Astrocyte of the cerebellum (primary cell): ENCODE measurements at regions not wholly inside any gene's neighbourhood (a gene's known extent, or its start where the extent isn't known, plus 50 kb on each side); places are given as distances from the start of the nearest gene placed in this dataset.
A peak's percentile ranks its signal among the peaks of the same experiment; 100 is the strongest.

Experiments used
- DNase-seq: peaks from one replicate; pipeline ENCODE4 v3.0.0-alpha.2; 2011; ENCODE audit warnings: low read depth
- H3K4me3 ChIP-seq: 2 replicates; pipeline ENCODE4 v1.5.1; 2011; ENCODE audit warnings: mild to moderate bottlenecking, low read depth, low read length, moderate library complexity
- in situ Hi-C: cut with HindIII; loops from 2 replicates; pipeline ENCODE4 v1.10.0; 2017; ENCODE audit warnings: low sequenced_read_pairs
- TF ChIP-seq, protein P1 (sequence below): IDR thresholded peaks from 2 replicates; pipeline ENCODE4 v1.5.1; 2012; ENCODE audit warnings: low read length, low read depth, moderate library complexity, mild to moderate bottlenecking; ENCODE audit errors: missing control alignments

- no peak for DNase-seq
- in situ Hi-C loops, result loop anchor here (10.0 kb wide), 1 partner anchor 47 kb away; no protein-coding TSS in a partner anchor
- H3K4me3 ChIP-seq, result no peak overlapping the region
- TF ChIP-seq, protein P1, sequence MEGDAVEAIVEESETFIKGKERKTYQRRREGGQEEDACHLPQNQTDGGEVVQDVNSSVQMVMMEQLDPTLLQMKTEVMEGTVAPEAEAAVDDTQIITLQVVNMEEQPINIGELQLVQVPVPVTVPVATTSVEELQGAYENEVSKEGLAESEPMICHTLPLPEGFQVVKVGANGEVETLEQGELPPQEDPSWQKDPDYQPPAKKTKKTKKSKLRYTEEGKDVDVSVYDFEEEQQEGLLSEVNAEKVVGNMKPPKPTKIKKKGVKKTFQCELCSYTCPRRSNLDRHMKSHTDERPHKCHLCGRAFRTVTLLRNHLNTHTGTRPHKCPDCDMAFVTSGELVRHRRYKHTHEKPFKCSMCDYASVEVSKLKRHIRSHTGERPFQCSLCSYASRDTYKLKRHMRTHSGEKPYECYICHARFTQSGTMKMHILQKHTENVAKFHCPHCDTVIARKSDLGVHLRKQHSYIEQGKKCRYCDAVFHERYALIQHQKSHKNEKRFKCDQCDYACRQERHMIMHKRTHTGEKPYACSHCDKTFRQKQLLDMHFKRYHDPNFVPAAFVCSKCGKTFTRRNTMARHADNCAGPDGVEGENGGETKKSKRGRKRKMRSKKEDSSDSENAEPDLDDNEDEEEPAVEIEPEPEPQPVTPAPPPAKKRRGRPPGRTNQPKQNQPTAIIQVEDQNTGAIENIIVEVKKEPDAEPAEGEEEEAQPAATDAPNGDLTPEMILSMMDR, result no peak
These were observed 856.8 kb upstream of the ACVR2A start for GRCh38 chr2:146987996-146988395.

DNA sequence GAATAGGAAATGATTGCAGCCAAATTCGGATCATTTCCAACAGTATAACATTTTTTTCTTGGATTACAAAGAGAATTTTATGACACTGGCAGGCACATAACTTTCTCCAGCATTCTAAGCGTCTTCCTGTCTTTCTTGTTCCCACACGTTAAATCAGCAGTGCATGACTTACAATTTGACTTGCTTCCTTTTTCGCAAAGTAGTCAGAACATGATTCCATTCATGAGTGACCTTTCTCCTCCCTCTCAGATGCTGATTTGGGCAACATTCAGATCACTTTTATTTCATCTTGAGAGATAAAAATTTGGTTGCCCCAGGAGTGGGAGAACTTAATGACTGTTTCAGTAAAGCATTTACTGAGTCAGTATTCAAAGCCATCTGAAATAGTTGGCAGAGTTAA, 858.7 kb upstream of the ACVR2A start:
- no peak for DNase-seq
- in situ Hi-C loops, result loop anchor here (10.0 kb wide), 1 partner anchor 49 kb away; no protein-coding TSS in a partner anchor
- no peak overlapping the region for H3K4me3 ChIP-seq
- TF ChIP-seq, protein P1, result no peak

- H3K4me3 ChIP-seq, result no peak overlapping the region
- DNase-seq, result no peak
- TF ChIP-seq, protein P1, result no peak
- in situ Hi-C loops, result loop anchor here (10.0 kb wide), 1 partner anchor 49 kb away; no protein-coding TSS in a partner anchor
These were observed 859.1 kb upstream of the ACVR2A start for GRCh38 chr2:146985753-146986152.

- in situ Hi-C loops, result loop anchor here (10.0 kb wide), 1 partner anchor 51 kb away; no protein-coding TSS in a partner anchor
- DNase-seq, result no peak
- TF ChIP-seq, protein P1, result no peak
- no peak overlapping the region for H3K4me3 ChIP-seq
These were observed 860.8 kb upstream of the ACVR2A start for GRCh38 chr2:146984014-146984413.

- TF ChIP-seq, protein P1, result no peak
- in situ Hi-C loops, result loop anchor here (10.0 kb wide), 1 partner anchor 52 kb away; no protein-coding TSS in a partner anchor
- no peak overlapping the region for H3K4me3 ChIP-seq
- DNase-seq, result peak; percentile 75
These were observed 862.4 kb upstream of the ACVR2A start for GRCh38 chr2:146982393-146982846.

- in situ Hi-C loops, result loop anchor here (10.0 kb wide), 1 partner anchor 53 kb away; no protein-coding TSS in a partner anchor
- DNase-seq, result no peak
- no peak overlapping the region for H3K4me3 ChIP-seq
- TF ChIP-seq, protein P1, result no peak
These were observed 862.9 kb upstream of the ACVR2A start for GRCh38 chr2:146981921-146982320.

DNA sequence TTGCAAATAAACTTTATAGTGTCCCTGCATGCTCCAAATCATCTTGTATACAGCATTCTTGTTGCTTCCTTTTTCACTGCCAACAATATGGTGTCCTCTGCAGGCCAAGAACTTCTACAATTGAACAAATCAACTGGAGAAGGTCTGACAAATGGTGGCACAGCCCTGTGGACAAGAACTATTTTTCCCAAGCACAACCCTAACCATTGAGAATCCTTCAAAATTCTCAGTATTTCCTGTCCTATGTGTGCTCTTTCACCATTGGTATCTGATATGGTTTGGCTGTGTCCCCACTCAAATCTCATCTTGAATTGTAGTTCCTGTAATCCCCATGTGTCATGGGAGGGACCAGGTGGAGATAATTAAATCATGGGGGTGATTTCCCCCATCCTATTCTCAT, 865.1 kb upstream of the ACVR2A start:
- TF ChIP-seq, protein P1, result no peak
- no peak for DNase-seq
- in situ Hi-C loops, result loop anchor here (10.0 kb wide), 1 partner anchor 55 kb away; no protein-coding TSS in a partner anchor
- no peak overlapping the region for H3K4me3 ChIP-seq
